OCI-LY3 (cell line): ENCODE measurements at regions not wholly inside any gene's neighbourhood (a gene's known extent, or its start where the extent isn't known, plus 50 kb on each side); places are given as distances from the start of the nearest gene placed in this dataset.

Experiments
- EZH2phosphoT487 ChIP-seq: fragments of 200-600 bp; shearing (Covaris generic); IDR thresholded peaks from 2 replicates; pipeline ENCODE4 v1.6.1; 2018; ENCODE audit warnings: antibody characterized with exemption, mixed run types, low read depth
- TF ChIP-seq, protein P1 (sequence below): fragments of 200-600, 300-600 bp; sonication (generic); IDR thresholded peaks from 2 replicates; pipeline ENCODE4 v1.5.1; 2014; ENCODE audit warnings: antibody characterized with exemption, low read length, low read depth

GRCh38 chr14:55914771-55915170, 203.4 kb upstream of the PELI2 start:
- TF ChIP-seq, protein P1, sequence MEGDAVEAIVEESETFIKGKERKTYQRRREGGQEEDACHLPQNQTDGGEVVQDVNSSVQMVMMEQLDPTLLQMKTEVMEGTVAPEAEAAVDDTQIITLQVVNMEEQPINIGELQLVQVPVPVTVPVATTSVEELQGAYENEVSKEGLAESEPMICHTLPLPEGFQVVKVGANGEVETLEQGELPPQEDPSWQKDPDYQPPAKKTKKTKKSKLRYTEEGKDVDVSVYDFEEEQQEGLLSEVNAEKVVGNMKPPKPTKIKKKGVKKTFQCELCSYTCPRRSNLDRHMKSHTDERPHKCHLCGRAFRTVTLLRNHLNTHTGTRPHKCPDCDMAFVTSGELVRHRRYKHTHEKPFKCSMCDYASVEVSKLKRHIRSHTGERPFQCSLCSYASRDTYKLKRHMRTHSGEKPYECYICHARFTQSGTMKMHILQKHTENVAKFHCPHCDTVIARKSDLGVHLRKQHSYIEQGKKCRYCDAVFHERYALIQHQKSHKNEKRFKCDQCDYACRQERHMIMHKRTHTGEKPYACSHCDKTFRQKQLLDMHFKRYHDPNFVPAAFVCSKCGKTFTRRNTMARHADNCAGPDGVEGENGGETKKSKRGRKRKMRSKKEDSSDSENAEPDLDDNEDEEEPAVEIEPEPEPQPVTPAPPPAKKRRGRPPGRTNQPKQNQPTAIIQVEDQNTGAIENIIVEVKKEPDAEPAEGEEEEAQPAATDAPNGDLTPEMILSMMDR: no peak
- no peak for TF ChIP-seq EZH2phosphoT487
